PC-9 (cell line): ENCODE measurements at regions not wholly inside any gene's neighbourhood (a gene's known extent, or its start where the extent isn't known, plus 50 kb on each side); places are given as distances from the start of the nearest gene placed in this dataset.

Experiments used
- EZH2 ChIP-seq: fragments of 200-600 bp; sonication (generic); IDR thresholded peaks from 2 replicates; pipeline ENCODE4 v1.8.0; 2017; ENCODE audit warnings: antibody characterized with exemption, low read depth
- TF ChIP-seq, protein P1 (sequence below): fragments of 200-600 bp; sonication (generic); conservative IDR thresholded peaks from 2 replicates; pipeline ENCODE4 v1.6.1; 2017; ENCODE audit warnings: mixed run types, antibody characterized with exemption, mild to moderate bottlenecking, moderate library complexity

DNA sequence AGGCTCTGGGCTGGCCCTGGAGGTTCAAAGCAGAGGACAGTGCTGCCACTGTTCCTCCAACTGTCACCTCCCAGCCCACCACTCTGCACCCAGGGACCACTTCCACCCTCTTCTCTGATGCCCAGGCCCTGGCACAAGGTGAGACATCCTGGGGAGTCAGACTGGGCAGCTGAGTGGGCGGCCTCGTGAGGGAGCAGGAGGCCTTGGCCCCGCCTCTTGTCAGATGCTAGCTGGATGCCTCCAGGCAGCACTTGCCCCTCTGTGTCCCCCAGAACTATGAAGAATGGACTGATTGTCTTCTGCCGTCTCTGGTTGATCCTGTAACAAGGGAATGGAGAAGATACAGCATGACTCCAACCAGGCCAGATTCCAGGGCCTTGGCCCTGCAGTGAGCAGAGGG is 191.0 kb upstream of the LINGO1 start:
- TF ChIP-seq, protein P1, sequence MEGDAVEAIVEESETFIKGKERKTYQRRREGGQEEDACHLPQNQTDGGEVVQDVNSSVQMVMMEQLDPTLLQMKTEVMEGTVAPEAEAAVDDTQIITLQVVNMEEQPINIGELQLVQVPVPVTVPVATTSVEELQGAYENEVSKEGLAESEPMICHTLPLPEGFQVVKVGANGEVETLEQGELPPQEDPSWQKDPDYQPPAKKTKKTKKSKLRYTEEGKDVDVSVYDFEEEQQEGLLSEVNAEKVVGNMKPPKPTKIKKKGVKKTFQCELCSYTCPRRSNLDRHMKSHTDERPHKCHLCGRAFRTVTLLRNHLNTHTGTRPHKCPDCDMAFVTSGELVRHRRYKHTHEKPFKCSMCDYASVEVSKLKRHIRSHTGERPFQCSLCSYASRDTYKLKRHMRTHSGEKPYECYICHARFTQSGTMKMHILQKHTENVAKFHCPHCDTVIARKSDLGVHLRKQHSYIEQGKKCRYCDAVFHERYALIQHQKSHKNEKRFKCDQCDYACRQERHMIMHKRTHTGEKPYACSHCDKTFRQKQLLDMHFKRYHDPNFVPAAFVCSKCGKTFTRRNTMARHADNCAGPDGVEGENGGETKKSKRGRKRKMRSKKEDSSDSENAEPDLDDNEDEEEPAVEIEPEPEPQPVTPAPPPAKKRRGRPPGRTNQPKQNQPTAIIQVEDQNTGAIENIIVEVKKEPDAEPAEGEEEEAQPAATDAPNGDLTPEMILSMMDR: no peak
- TF ChIP-seq EZH2: no peak
